Panc1 (cell line): ENCODE measurements at regions not wholly inside any gene's neighbourhood (a gene's known extent, or its start where the extent isn't known, plus 50 kb on each side); places are given as distances from the start of the nearest gene placed in this dataset.

Experiments
- ATAC-seq: fragments of 200-7000 bp; cut with Tn5 transposase; 2 replicates; pipeline ENCODE4 v1.9.1; 2020; ENCODE audit warnings: mild to moderate bottlenecking, moderate library complexity
- BruUV-seq: library from RNA; stranded (reverse); fragments of 400-500 nt; replicated peaks from 2 replicates; lab custom pipeline; 2021; lab: Mats Ljungman, UMichigan
- CTCF ChIA-PET: fragments of 300-600 bp; sonication (Branson Sonifier 250); formaldehyde crosslinking; loops from one replicate; lab custom pipeline; 2022; ENCODE audit warnings: antibody characterized with exemption; lab: Charles Lee
- POLR2A ChIA-PET: fragments of 300-600 bp; sonication (Branson Sonifier 250); formaldehyde crosslinking; loops from one replicate; lab custom pipeline; 2022; ENCODE audit warnings: antibody characterized with exemption; lab: Charles Lee
- DNase-seq: peaks from one replicate; pipeline ENCODE4 v3.0.0-alpha.2; 2010; ENCODE audit warnings: low read depth, low spot score
- H3K27ac ChIP-seq: 2 replicates; pipeline ENCODE4 v1.5.1; 2011; ENCODE audit warnings: mild to moderate bottlenecking, low read length, inconsistent platforms
- H3K27me3 ChIP-seq: fragments of 200-500 bp; sonication (Bioruptor generic); 2 replicates; pipeline ENCODE4 v1.6.0; 2014; ENCODE audit warnings: low read length, inconsistent platforms; ENCODE audit not compliant: control insufficient read depth, insufficient read depth
- H3K36me3 ChIP-seq: fragments of 200-500 bp; sonication (Bioruptor generic); 2 replicates; pipeline ENCODE4 v1.5.1; 2014; ENCODE audit warnings: inconsistent platforms, mild to moderate bottlenecking, low read length, moderate library complexity; ENCODE audit not compliant: control insufficient read depth, insufficient read depth
- H3K4me1 ChIP-seq: 2 replicates; pipeline ENCODE4 v1.5.1; 2011; ENCODE audit warnings: inconsistent platforms, mild to moderate bottlenecking, low read length, moderate library complexity; ENCODE audit not compliant: control insufficient read depth, insufficient read depth
- H3K4me3 ChIP-seq, 2 experiments: 2 replicates each; pipeline ENCODE4 v1.5.1; 2011 to 2012; ENCODE audit warnings: low read depth in 2 of 2, low read length in 2 of 2, mild to moderate bottlenecking in 2 of 2, inconsistent platforms in 1 of 2, moderate library complexity in 1 of 2
- H3K9me3 ChIP-seq: fragments of 200-500 bp; sonication (Bioruptor generic); 2 replicates; pipeline ENCODE4 v1.5.1; 2014; ENCODE audit warnings: low read depth, mild to moderate bottlenecking, inconsistent platforms, low read length, moderate library complexity; ENCODE audit not compliant: control insufficient read depth, insufficient read depth
- POLR2AphosphoS5 ChIP-seq: IDR thresholded peaks from 2 replicates; pipeline ENCODE4 v1.6.1; 2012; ENCODE audit warnings: mild to moderate bottlenecking, low read depth, low read length, moderate library complexity
- SIN3A ChIP-seq: IDR thresholded peaks from 2 replicates; pipeline ENCODE4 v1.6.1; 2012; ENCODE audit warnings: low read depth, mild to moderate bottlenecking, low read length, moderate library complexity, borderline replicate concordance; ENCODE audit not compliant: insufficient read depth
- TCF7L2 ChIP-seq: IDR thresholded peaks from 2 replicates; pipeline ENCODE4 v1.6.1; 2011; ENCODE audit warnings: mild to moderate bottlenecking, low read depth, low read length, inconsistent platforms
- in situ Hi-C: cut with HindIII; loops from 2 replicates; pipeline ENCODE4 v1.10.0; 2016; ENCODE audit warnings: low sequenced_read_pairs, low pct_unique_long_range_greater_than_20kb
- intact Hi-C: fragments of 100-400 bp; cut with micrococcal nuclease; formaldehyde crosslinking; loops from one replicate; pipeline ENCODE4 v1.10.0; 2022; ENCODE audit not compliant: unreplicated experiment
- TF ChIP-seq, protein P1 (sequence below): fragments of 450-650 bp; IDR thresholded peaks from 2 replicates; pipeline ENCODE4 v1.5.1; 2017; ENCODE audit warnings: mild to moderate bottlenecking
- TF ChIP-seq, protein P2 (sequence below), 2 experiments: IDR thresholded peaks; 2 replicates each; pipeline ENCODE4 v1.6.1; 2011 to 2012; ENCODE audit warnings: low read depth in 2 of 2, control low read depth in 1 of 2, low read length in 1 of 2, mild to moderate bottlenecking in 1 of 2, moderate library complexity in 1 of 2; ENCODE audit not compliant: insufficient read depth in 1 of 2

DNA sequence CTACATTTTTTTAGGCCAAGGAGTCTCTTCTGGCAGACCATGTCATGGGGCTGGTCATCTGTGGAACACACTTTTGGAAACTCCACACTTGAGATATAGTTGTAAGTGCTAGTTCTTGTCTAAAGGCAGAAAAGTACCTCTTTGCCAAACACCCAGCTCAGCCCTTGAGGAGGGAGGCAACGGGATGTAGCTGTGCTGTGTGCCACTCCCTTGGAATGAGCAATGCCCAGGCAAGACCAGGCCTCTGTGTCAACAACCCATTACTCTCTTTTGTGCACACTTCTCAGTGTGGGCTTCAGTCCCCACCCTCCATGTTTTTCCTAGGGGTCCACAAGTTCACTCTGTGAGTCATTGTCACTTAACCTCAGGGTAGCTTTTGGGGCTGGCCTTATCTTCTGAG lies 528.3 kb upstream of the CFAP20DC start:
- TF ChIP-seq POLR2AphosphoS5 (no peak), SIN3A (no peak), TCF7L2 (no peak)
- TF ChIP-seq, protein P1, sequence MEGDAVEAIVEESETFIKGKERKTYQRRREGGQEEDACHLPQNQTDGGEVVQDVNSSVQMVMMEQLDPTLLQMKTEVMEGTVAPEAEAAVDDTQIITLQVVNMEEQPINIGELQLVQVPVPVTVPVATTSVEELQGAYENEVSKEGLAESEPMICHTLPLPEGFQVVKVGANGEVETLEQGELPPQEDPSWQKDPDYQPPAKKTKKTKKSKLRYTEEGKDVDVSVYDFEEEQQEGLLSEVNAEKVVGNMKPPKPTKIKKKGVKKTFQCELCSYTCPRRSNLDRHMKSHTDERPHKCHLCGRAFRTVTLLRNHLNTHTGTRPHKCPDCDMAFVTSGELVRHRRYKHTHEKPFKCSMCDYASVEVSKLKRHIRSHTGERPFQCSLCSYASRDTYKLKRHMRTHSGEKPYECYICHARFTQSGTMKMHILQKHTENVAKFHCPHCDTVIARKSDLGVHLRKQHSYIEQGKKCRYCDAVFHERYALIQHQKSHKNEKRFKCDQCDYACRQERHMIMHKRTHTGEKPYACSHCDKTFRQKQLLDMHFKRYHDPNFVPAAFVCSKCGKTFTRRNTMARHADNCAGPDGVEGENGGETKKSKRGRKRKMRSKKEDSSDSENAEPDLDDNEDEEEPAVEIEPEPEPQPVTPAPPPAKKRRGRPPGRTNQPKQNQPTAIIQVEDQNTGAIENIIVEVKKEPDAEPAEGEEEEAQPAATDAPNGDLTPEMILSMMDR, result no peak
- TF ChIP-seq, protein P2, sequence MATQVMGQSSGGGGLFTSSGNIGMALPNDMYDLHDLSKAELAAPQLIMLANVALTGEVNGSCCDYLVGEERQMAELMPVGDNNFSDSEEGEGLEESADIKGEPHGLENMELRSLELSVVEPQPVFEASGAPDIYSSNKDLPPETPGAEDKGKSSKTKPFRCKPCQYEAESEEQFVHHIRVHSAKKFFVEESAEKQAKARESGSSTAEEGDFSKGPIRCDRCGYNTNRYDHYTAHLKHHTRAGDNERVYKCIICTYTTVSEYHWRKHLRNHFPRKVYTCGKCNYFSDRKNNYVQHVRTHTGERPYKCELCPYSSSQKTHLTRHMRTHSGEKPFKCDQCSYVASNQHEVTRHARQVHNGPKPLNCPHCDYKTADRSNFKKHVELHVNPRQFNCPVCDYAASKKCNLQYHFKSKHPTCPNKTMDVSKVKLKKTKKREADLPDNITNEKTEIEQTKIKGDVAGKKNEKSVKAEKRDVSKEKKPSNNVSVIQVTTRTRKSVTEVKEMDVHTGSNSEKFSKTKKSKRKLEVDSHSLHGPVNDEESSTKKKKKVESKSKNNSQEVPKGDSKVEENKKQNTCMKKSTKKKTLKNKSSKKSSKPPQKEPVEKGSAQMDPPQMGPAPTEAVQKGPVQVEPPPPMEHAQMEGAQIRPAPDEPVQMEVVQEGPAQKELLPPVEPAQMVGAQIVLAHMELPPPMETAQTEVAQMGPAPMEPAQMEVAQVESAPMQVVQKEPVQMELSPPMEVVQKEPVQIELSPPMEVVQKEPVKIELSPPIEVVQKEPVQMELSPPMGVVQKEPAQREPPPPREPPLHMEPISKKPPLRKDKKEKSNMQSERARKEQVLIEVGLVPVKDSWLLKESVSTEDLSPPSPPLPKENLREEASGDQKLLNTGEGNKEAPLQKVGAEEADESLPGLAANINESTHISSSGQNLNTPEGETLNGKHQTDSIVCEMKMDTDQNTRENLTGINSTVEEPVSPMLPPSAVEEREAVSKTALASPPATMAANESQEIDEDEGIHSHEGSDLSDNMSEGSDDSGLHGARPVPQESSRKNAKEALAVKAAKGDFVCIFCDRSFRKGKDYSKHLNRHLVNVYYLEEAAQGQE (IDR thresholded peaks at IDR 0.05; ENCODE audit: insufficient read depth in 1 of 2, low read depth in 2 of 2, low read length in 1 of 2), result no peak
- Histone ChIP-seq H3K9me3 (no peaks in the 10 kb centered on the region), H3K4me3 (no peak overlapping the region), H3K27ac (no peak overlapping the region), H3K27me3 (no peaks in the 10 kb centered on the region), H3K4me1 (no peaks in the 10 kb centered on the region), H3K36me3 (no peaks in the 10 kb centered on the region)
- in situ Hi-C loops, result no loop called here
- ATAC-seq (no peak), DNase-seq (no peak)
- POLR2A ChIA-PET, result no interaction called here
- CTCF ChIA-PET, result no interaction called here
- intact Hi-C loops, result loop anchor here (5.0 kb wide), 1 partner anchor 279 kb away; no protein-coding TSS in a partner anchor
- BruUV-seq, result no TSS peak

DNA sequence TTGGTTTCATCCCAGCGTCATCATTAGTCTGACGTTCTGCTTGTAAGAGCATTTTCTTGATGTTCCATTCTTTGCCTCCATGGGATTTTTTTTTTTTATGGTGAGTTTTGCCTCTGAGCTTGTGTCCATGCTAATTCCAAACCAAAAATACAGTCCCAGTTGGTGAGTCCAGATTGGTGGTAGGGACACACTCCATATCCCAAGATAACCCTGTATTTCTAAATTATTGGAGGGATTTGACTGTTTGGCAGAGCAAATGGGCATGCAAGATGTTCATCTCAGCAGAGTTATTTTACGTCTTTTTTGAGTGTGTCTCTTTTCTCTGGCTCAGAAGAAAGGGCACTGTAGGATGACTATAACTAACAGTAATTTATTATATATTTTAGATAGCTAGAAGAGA lies 526.8 kb upstream of the CFAP20DC start:
- no TSS peak for BruUV-seq
- Histone ChIP-seq H3K4me3 (no peak overlapping the region), H3K27me3 (no peaks in the 10 kb centered on the region), H3K27ac (no peak overlapping the region), H3K36me3 (no peaks in the 10 kb centered on the region), H3K9me3 (no peaks in the 10 kb centered on the region), H3K4me1 (no peaks in the 10 kb centered on the region)
- intact Hi-C loops (loop anchor here (5.0 kb wide), 1 partner anchor 281 kb away; no protein-coding TSS in a partner anchor), in situ Hi-C loops (no loop called here)
- no peak for TF ChIP-seq POLR2AphosphoS5
- TF ChIP-seq TCF7L2, result no peak
- TF ChIP-seq, protein P1, result no peak
- TF ChIP-seq, protein P2 (IDR thresholded peaks at IDR 0.05; ENCODE audit: insufficient read depth in 1 of 2, low read depth in 2 of 2, low read length in 1 of 2), result no peak
- ATAC-seq (no peak), DNase-seq (no peak)
- ChIA-PET POLR2A (no interaction called here), CTCF (interaction anchor here (0.7 kb wide), 2 partner anchors 281 to 432 kb away, joined by 3 to 4 read pairs; no protein-coding TSS in a partner anchor)
